ENCODE measurements at regions not wholly inside any gene's neighbourhood (a gene's known extent, or its start where the extent isn't known, plus 50 kb on each side); places are given as distances from the start of the nearest gene placed in this dataset.

DNA sequence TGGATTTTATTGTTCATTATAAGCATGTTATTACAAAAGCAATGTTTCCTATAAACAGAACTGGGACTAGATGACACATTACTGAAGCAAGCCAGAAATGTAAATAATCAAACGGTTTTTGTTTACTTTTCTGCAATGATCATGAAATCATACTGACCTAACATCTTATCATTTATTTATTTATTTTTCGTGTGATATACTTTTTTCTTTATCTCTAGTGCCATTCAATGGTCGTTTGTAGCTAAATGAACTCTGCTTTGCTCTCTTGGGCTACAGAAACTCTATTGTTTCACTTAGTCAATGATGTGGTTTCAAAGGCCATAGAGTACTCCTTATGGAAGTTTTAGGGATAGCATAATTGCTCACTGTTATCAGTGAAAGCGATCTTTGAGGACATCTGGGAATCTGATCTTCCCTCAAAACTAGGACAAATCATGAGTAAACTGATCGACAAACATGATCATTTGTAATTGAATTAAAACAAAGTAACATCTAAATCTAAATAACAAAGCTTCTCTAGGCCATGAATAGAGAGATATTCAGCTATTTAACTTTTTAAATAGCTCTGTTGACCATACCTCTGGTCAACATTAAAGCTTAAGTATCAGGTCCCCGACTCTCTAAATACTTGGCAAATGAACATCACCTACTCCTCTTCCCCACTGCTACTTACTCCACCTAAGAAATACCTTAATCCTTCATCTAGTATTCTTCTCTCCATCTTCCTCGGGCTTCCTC lies 933.4 kb downstream of the TFAP2A start:
- intact Hi-C loops (cut with micrococcal nuclease): no loop called here
- no peak overlapping the region for H3K9ac ChIP-seq (ENCODE audit: insufficient read depth, low read length, poor library complexity, severe bottlenecking)
- no peaks in the 10 kb centered on the region for H4K20me1 ChIP-seq (ENCODE audit: insufficient read depth, low read length)
- H3K4me3 Mint-ChIP-seq: no peak overlapping the region
- TF ChIP-seq, protein P1, sequence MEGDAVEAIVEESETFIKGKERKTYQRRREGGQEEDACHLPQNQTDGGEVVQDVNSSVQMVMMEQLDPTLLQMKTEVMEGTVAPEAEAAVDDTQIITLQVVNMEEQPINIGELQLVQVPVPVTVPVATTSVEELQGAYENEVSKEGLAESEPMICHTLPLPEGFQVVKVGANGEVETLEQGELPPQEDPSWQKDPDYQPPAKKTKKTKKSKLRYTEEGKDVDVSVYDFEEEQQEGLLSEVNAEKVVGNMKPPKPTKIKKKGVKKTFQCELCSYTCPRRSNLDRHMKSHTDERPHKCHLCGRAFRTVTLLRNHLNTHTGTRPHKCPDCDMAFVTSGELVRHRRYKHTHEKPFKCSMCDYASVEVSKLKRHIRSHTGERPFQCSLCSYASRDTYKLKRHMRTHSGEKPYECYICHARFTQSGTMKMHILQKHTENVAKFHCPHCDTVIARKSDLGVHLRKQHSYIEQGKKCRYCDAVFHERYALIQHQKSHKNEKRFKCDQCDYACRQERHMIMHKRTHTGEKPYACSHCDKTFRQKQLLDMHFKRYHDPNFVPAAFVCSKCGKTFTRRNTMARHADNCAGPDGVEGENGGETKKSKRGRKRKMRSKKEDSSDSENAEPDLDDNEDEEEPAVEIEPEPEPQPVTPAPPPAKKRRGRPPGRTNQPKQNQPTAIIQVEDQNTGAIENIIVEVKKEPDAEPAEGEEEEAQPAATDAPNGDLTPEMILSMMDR (IDR thresholded peaks at IDR 0.05): no peak
- H3K4me2 ChIP-seq (replicated peaks; ENCODE audit: extremely low read depth, low read length, poor library complexity, severe bottlenecking): no peak overlapping the region
- no peak overlapping the region for H3K27ac Mint-ChIP-seq
- H3K4me3 ChIP-seq (replicated peaks in 1 of 3; ENCODE audit: low read depth in 2 of 3, low read length in 3 of 3): no peak overlapping the region
- no peaks in the 10 kb centered on the region for H3K9me3 ChIP-seq (replicated peaks in 1 of 2; ENCODE audit: control insufficient read depth in 1 of 2, insufficient read depth in 1 of 2, low read length in 2 of 2)
- 83% methylated on average over 1 of the region's 7 CpGs for WGBS (ENCODE audit: insufficient coverage)
- DNase-seq: no peak
- no peaks in the 10 kb centered on the region for H3K4me1 Mint-ChIP-seq
- H3K27me3 Mint-ChIP-seq (ENCODE audit: low read depth in 3 of 3): no peaks in the 10 kb centered on the region
- peaks cover 0 to 2% (median 0%) of the 10 kb centered on the region in 7 donors for H3K9me3 Mint-ChIP-seq
- no peaks in the 10 kb centered on the region for H3K79me2 ChIP-seq (ENCODE audit: insufficient read depth, low read length)
- H3K27ac ChIP-seq (ENCODE audit: low read depth in 1 of 2, low read length in 2 of 2): no peak overlapping the region
- H3K4me1 ChIP-seq (ENCODE audit: control insufficient read depth in 1 of 2, insufficient read depth in 2 of 2, low read length in 2 of 2): no peaks in the 10 kb centered on the region
- H3K36me3 ChIP-seq (replicated peaks in 1 of 2; ENCODE audit: control insufficient read depth in 1 of 2, insufficient read depth in 2 of 2, low read length in 2 of 2): no peaks in the 10 kb centered on the region
- no peaks in the 10 kb centered on the region for H3K27me3 ChIP-seq (ENCODE audit: control insufficient read depth in 2 of 2, insufficient read depth in 2 of 2, low read length in 2 of 2)
- no peak overlapping the region for H2AFZ ChIP-seq (ENCODE audit: insufficient read depth, low read depth, low read length, poor library complexity, severe bottlenecking)
- no peaks in the 10 kb centered on the region for H3K36me3 Mint-ChIP-seq

DNA sequence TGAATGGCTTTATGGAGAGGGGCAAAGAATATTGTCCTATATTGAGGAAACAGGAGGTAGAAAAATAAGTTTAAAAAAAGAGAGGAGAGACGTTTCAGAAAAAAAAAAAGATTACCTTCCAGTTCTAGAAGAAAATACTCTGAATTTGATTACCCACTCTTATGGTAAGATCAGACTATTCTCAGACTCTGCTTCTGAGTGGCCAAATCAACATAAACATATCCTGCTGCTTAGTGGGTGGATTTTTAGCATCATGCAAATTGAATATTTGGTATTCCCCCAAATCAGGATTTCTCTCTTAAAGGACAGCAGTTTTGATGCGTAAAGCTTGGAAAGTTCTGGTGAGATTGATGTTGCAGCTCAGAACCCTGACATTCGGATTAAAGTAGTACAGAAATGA lies 946.6 kb downstream of the TFAP2A start:
- no peak for DNase-seq
- no peaks in the 10 kb centered on the region for H3K27me3 Mint-ChIP-seq (ENCODE audit: low read depth in 3 of 3)
- Histone ChIP-seq H4K20me1 (ENCODE audit: insufficient read depth, low read length) (no peaks in the 10 kb centered on the region), H3K9me3 (replicated peaks in 1 of 2; ENCODE audit: control insufficient read depth in 1 of 2, insufficient read depth in 1 of 2, low read length in 2 of 2) (no peaks in the 10 kb centered on the region), H3K79me2 (ENCODE audit: insufficient read depth, low read length) (no peaks in the 10 kb centered on the region), H3K27ac (ENCODE audit: low read depth in 1 of 2, low read length in 2 of 2) (no peak overlapping the region), H3K4me2 (replicated peaks; ENCODE audit: extremely low read depth, low read length, poor library complexity, severe bottlenecking) (no peak overlapping the region), H2AFZ (ENCODE audit: insufficient read depth, low read depth, low read length, poor library complexity, severe bottlenecking) (no peak overlapping the region), H3K27me3 (ENCODE audit: control insufficient read depth in 2 of 2, insufficient read depth in 2 of 2, low read length in 2 of 2) (no peaks in the 10 kb centered on the region), H3K36me3 (replicated peaks in 1 of 2; ENCODE audit: control insufficient read depth in 1 of 2, insufficient read depth in 2 of 2, low read length in 2 of 2) (no peaks in the 10 kb centered on the region), H3K9ac (ENCODE audit: insufficient read depth, low read length, poor library complexity, severe bottlenecking) (no peak overlapping the region), H3K4me3 (replicated peaks in 1 of 3; ENCODE audit: low read depth in 2 of 3, low read length in 3 of 3) (no peak overlapping the region), H3K4me1 (ENCODE audit: control insufficient read depth in 1 of 2, insufficient read depth in 2 of 2, low read length in 2 of 2) (no peaks in the 10 kb centered on the region)
- no CpG with 5 or more reads among the region's 3 CpGs for whole genome bisulfite sequencing (ENCODE audit: insufficient coverage)
- H3K9me3 Mint-ChIP-seq: peaks cover 0 to 3% (median 0%) of the 10 kb centered on the region in 7 donors
- intact Hi-C loops (cut with micrococcal nuclease): no loop called here
- H3K4me1 Mint-ChIP-seq: no peaks in the 10 kb centered on the region
- no peak overlapping the region for H3K4me3 Mint-ChIP-seq
- TF ChIP-seq, protein P1 (IDR thresholded peaks at IDR 0.05): no peak
- H3K27ac Mint-ChIP-seq: no peak overlapping the region
- H3K36me3 Mint-ChIP-seq: no peaks in the 10 kb centered on the region
